Spleen (tissue), 7 donors: ENCODE measurements at regions not wholly inside any gene's neighbourhood (a gene's known extent, or its start where the extent isn't known, plus 50 kb on each side); places are given as distances from the start of the nearest gene placed in this dataset.

Experiments
- POLR2AphosphoS5 ChIP-seq, 3 donors: sonication (generic); formaldehyde crosslinking; IDR thresholded peaks; one replicate each; pipeline ENCODE4 v1.5.1; 2017; ENCODE audit warnings: antibody characterized with exemption in 3 of 3
- TF ChIP-seq, protein P1 (sequence below), 11 experiments: fragments of 200-600 bp in 7 of 11; fragments of 450-650 bp in 4 of 11; sonication (generic) in 4 of 11; IDR thresholded peaks in 8 of 11; conservative IDR thresholded peaks in 3 of 11; 1 replicate in 7 of 11; 2 replicates in 4 of 11; pipeline versions ENCODE4 v1.4.0 to v1.8.0; 2016 to 2021; ENCODE audit warnings: antibody characterized with exemption in 11 of 11, inconsistent platforms in 4 of 11, mild to moderate bottlenecking in 1 of 11
- donor health status: DM: no; HTN: no; CAD: no; lungs with moderate emphysema.
- donor health status: DM: no; HTN: no; CAD: no.
- donor health status: DM: no; HTN: no; CAD: no.

DNA sequence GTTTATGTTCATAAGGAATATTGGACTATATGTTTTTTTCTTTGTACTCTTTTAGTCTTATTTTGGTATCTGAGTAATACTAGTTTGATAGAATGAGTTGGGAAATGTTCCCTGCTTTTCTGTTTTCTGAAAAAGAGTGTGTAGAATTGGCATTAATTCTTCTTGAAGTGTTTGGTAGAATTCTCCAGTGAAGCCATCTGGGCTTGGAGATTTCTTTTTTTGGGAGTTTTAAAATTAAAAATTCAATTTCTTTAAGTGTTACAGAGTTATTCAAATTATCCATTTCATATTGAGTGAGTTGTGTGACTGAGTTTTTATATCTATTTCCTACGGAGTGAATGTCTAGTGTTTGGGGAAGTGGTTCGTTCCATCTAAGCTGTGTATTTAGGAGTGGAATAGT, 80.6 kb upstream of the HS6ST1 start:
- TF ChIP-seq, protein P1, sequence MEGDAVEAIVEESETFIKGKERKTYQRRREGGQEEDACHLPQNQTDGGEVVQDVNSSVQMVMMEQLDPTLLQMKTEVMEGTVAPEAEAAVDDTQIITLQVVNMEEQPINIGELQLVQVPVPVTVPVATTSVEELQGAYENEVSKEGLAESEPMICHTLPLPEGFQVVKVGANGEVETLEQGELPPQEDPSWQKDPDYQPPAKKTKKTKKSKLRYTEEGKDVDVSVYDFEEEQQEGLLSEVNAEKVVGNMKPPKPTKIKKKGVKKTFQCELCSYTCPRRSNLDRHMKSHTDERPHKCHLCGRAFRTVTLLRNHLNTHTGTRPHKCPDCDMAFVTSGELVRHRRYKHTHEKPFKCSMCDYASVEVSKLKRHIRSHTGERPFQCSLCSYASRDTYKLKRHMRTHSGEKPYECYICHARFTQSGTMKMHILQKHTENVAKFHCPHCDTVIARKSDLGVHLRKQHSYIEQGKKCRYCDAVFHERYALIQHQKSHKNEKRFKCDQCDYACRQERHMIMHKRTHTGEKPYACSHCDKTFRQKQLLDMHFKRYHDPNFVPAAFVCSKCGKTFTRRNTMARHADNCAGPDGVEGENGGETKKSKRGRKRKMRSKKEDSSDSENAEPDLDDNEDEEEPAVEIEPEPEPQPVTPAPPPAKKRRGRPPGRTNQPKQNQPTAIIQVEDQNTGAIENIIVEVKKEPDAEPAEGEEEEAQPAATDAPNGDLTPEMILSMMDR (IDR thresholded peaks at IDR 0.05 in 8 of 11, conservative IDR thresholded peaks at IDR 0.05 in 3 of 11): no peak
- TF ChIP-seq POLR2AphosphoS5 (IDR thresholded peaks at IDR 0.05): no peak
